Hepatocyte (in vitro differentiated cells): ENCODE measurements at regions not wholly inside any gene's neighbourhood (a gene's known extent, or its start where the extent isn't known, plus 50 kb on each side); places are given as distances from the start of the nearest gene placed in this dataset.

Experiments used
- CTCF ChIP-seq: fragments of 200-600 bp; sonication (generic); IDR thresholded peaks from 2 replicates; pipeline ENCODE4 v1.5.1; 2016; ENCODE audit warnings: antibody characterized with exemption, mild to moderate bottlenecking; ENCODE audit not compliant: poor library complexity
- EZH2 ChIP-seq: fragments of 200-600 bp; sonication (generic); IDR thresholded peaks from 2 replicates; pipeline ENCODE4 v1.6.1; 2016; ENCODE audit warnings: antibody characterized with exemption, mild to moderate bottlenecking, borderline replicate concordance
- EZH2phosphoT487 ChIP-seq: fragments of 200-600 bp; sonication (generic); IDR thresholded peaks from one replicate; pipeline ENCODE4 v1.6.1; 2018; ENCODE audit warnings: antibody characterized with exemption, mild to moderate bottlenecking, low read depth, moderate library complexity; ENCODE audit not compliant: unreplicated experiment, severe bottlenecking

GRCh38 chr2:41994661-41995060 lies 53.2 kb upstream of the PKDCC start:
- TF ChIP-seq CTCF: no peak
- TF ChIP-seq EZH2: no peak
- no peak for TF ChIP-seq EZH2phosphoT487
